ENCODE measurements at regions not wholly inside any gene's neighbourhood (a gene's known extent, or its start where the extent isn't known, plus 50 kb on each side); places are given as distances from the start of the nearest gene placed in this dataset.

GRCh38 chr11:32315121-32315520, 120.2 kb downstream of the WT1 start (continued):
- TF ChIP-seq MAFF (IDR thresholded peaks at IDR 0.05; ENCODE audit: low read length) (peak; percentile 30; the same call in 1 of the 2 replicates), CTBP1 (IDR thresholded peaks at IDR 0.05; ENCODE audit: borderline replicate concordance) (no peak), MAFG (tag; conservative IDR thresholded peaks at IDR 0.05) (peak; percentile 41; the same call in 1 of the 2 replicates), ZSCAN32 (CRISPR knock-in tag; IDR thresholded peaks at IDR 0.05) (no peak), SNAPC5 (CRISPR knock-in tag; IDR thresholded peaks at IDR 0.05) (no peak), HCFC1 (IDR thresholded peaks at IDR 0.05; ENCODE audit: low read depth, low read length) (no peak), SIN3A (IDR thresholded peaks at IDR 0.05; ENCODE audit: borderline replicate concordance in 2 of 2, control insufficient read depth in 1 of 2, low read depth in 2 of 2, low read length in 2 of 2) (no peak), ZNF316 (IDR thresholded peaks at IDR 0.05) (peak; percentile 59; the same call in 1 of the 2 replicates), ZBTB43 (CRISPR knock-in tag; IDR thresholded peaks at IDR 0.05) (no peak), ZNF668 (CRISPR knock-in tag; IDR thresholded peaks at IDR 0.05) (no peak)

- no peak overlapping the region for H3K27ac ChIP-seq (ENCODE audit: extremely low read depth, low read depth, low read length)
- TF ChIP-seq ZNF79 (CRISPR knock-in tag; IDR thresholded peaks at IDR 0.05; ENCODE audit: low read depth) (no peak), TARDBP (IDR thresholded peaks at IDR 0.05) (no peak), DIDO1 (tag; IDR thresholded peaks at IDR 0.05; ENCODE audit: low read depth) (no peak), CHD2 (IDR thresholded peaks at IDR 0.05; ENCODE audit: low read depth, low read length) (no peak), E2F5 (CRISPR knock-in tag; IDR thresholded peaks at IDR 0.05) (no peak), HDGF (IDR thresholded peaks at IDR 0.05) (no peak), ILK (tag; IDR thresholded peaks at IDR 0.05; ENCODE audit: borderline replicate concordance, low read depth) (no peak), HNRNPUL1 (IDR thresholded peaks at IDR 0.05; ENCODE audit: low read length) (no peak), FOXO4 (CRISPR knock-in tag; IDR thresholded peaks at IDR 0.05) (no peak)
- intact Hi-C loops (cut with micrococcal nuclease) (no loop called here), in situ Hi-C loops (cut with MboI) (no loop called here)
- no peak overlapping the region for H2AFZ ChIP-seq (ENCODE audit: low read depth, low read length)
- H3K4me2 ChIP-seq (ENCODE audit: insufficient read depth, low read length), result no peak overlapping the region
- 4% methylated on average over 3 of the region's 3 CpGs for WGBS (ENCODE audit: insufficient coverage, low coverage, missing lambda C conversion rate)
- ATAC-seq, result no peak
- no peak for DNase-seq (ENCODE audit: extremely low read depth in 1 of 4, low spot score in 3 of 4)
- BruUV-seq (replicated peaks), result no TSS peak
- H3K4me3 ChIP-seq, result no peak overlapping the region
- no peaks in the 10 kb centered on the region for H3K9me3 ChIP-seq (replicated peaks; ENCODE audit: control insufficient read depth, insufficient read depth, low read depth, low read length)
- H3K79me2 ChIP-seq (ENCODE audit: control insufficient read depth, insufficient read depth, low read length), result no peaks in the 10 kb centered on the region
- peaks cover 11 to 35% of the 10 kb centered on the region in 2 experiments for H3K27me3 ChIP-seq (ENCODE audit: control insufficient read depth in 2 of 2, insufficient read depth in 2 of 2, low read length in 2 of 2)
- H3K4me1 ChIP-seq (replicated peaks in 1 of 2; ENCODE audit: control insufficient read depth in 2 of 2, insufficient read depth in 2 of 2, low read length in 2 of 2), result no peaks in the 10 kb centered on the region
- ChIA-PET CTCF (ENCODE audit: low intra/inter-chr PET ratio) (no interaction called here), POLR2A (no interaction called here)
- FAIRE-seq, result no peak
- no peaks in the 10 kb centered on the region for H4K20me1 ChIP-seq (replicated peaks; ENCODE audit: control insufficient read depth, insufficient read depth, low read length)
- no peaks in the 10 kb centered on the region for H3K9me1 ChIP-seq (ENCODE audit: control insufficient read depth, insufficient read depth, low read length)
- H3K36me3 ChIP-seq (ENCODE audit: control insufficient read depth, insufficient read depth, low read length), result no peaks in the 10 kb centered on the region
- H3K9ac ChIP-seq (ENCODE audit: insufficient read depth in 1 of 2, low read depth in 2 of 2, low read length in 2 of 2), result no peak overlapping the region
Measured at GRCh38 chr11:32316232-32316631, 119.1 kb downstream of the WT1 start.

All from K562 (cell line).